NCI-H2107 treated with DMSO at 0.1 percent for 48 hours (cell line): ENCODE measurements at regions not wholly inside any gene's neighbourhood (a gene's known extent, or its start where the extent isn't known, plus 50 kb on each side); places are given as distances from the start of the nearest gene placed in this dataset.
"Not testable (repeated sequence)": the region's sequence is repeated elsewhere in the genome, so short reads cannot be mapped to it uniquely, and the experiment has no call there.

Experiments
- DNase-seq: peaks from one replicate; lab custom pipeline; 2025; ENCODE audit not compliant: unreplicated experiment; lab: John Stamatoyannopoulos, UW

DNA sequence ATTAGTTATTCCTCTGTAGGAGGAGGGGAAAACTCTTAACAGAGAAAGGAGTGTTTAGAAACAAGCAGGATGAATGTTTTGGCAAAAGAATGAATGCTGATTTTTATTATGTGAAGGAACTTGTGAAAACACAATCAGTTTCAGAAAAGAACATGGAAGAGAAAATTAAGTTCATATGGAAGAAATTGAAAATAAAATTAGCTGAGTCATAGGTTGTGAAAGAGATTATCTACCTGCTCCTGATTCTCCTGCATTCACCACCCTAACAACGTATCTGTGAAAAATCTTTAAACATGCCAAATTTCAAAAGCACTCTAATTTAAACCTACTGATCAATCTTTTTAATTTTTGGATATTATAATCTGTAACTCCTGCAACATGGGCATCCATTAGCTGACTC, 227.3 kb upstream of the RSPO3 start:
- DNase-seq = no peak

DNA sequence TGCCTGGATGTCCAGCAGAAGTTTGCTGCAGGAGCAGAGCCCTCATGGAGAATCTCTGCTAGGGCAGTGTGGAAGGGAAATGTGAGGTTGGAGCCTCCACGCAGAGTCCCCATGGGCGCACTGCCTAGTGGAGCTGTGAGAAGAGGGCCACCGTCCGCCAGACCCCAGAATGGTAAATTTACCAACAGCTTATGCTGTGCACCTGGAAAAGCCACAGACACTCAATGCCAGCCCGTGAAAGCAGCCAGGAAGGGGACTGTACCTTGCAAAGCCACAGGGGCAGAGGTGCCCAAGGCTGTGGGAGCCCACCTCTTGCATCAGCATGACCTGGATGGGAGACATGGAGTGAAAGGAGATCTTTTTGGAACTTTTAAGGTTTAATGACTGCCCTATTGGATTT, 225.6 kb upstream of the RSPO3 start:
- not testable (repeated sequence) for DNase-seq

DNA sequence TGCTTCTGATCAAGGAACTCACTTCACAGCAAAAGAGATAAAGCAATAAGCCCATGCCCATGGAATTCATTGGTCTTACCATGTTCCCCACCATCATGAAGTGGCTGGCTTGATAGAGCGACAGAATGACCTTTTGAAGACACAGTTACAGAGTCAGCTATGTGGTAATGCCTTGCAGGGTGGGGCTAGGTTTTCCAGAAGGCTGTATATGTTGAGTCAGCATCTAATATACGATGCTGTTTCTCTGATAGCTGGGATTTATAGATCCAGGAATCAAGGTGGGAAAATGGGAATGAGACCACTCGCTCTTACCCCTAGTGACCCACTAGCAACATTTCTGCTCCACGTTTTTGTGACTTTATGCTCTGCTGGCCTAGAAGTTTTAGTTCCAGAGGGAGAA, 220.7 kb upstream of the RSPO3 start:
- DNase-seq = no peak

DNA sequence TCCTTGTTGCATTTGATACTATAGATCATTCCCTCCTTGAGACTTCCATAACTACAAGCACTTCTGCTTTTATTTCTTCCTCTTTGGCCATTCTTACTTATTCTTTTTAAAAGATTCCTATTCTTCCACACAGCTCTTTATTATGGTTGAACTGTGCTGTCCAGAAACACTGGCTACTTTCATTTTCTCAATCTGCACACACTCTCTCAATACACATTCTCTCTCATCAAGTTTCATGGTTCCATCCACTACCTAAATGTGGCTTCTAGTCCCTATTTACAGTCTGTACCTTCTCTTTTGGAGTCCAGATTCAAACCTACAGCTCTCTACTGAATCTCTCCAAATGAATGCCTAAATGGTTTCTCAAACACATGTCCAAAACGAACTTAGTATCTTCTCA, 214.3 kb upstream of the RSPO3 start:
- DNase-seq = no peak

DNA sequence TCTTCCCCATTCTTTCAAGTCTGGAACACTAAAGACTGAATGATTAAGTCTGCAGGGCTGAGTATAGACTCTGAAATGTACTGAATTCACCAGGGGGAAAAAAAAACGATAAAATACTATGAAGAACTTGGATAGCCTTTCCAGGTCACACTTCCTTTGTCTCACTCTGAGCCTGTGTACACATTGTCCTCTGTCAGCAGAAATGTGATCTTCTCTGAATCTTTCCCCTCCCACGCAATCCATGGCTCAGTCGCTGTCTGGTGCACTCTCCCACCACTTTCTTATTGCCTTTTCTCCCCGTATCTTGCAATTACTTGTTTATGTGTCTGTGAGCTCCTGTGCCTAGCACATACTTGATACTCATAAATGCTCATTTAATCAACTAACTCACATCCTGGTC, 212.6 kb upstream of the RSPO3 start:
- DNase-seq = no peak

DNA sequence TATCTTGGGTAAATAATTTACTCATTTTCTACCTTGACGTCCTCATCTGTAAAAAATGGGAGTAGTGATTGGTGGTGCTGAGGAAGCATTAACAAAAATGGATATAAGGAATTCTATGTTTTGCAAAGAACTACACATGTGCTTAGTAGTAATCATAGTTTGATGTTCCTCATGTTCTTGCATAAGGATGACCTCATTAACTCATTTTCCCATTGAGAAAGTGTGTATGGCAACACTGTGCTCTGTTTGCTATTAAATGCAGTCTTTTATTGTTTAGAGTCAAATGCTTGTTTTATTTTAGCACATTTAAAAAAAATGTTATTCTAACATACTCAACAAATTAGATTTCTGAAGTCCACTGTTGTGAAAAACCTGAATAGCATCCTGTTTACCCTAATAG, 211.2 kb upstream of the RSPO3 start:
- no peak for DNase-seq

DNA sequence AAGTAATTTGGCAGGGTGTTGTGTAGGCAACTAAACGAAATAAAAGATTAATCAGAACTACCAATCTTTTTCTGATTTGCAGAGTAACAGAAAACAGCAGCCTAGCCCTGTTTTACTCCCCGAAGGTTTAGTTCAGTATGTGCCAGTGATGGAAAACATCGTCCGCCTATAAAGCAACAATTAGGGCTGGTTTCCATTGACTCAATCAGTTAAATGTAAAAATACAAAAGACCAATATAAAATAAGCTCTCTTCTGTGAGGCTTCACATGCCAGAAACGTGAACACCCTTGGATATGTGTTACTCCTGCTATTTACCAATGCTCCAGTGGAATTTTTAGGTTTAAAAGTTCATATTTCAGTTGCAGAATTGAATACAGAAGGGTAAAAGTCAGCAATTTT, 210.5 kb upstream of the RSPO3 start:
- no peak for DNase-seq

DNA sequence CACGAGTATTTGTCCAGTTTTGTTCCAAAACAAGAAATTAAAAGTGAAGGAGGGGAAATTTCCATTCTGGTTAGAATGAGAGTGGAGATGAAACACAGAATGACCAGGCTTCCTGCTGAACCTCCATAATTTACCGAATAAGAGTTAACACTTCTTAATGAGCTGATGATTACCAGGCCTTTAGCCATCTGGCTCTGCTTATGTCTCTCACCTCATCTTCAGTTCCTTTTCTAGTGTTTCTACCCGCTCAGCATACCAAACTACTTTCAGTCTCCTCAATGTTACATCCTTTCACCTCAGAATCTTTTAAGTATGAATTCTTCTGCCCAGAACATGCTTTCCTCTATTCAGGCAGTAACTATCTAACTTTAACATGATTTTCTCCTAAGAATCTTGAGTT, 209.0 kb upstream of the RSPO3 start:
- no peak for DNase-seq

DNA sequence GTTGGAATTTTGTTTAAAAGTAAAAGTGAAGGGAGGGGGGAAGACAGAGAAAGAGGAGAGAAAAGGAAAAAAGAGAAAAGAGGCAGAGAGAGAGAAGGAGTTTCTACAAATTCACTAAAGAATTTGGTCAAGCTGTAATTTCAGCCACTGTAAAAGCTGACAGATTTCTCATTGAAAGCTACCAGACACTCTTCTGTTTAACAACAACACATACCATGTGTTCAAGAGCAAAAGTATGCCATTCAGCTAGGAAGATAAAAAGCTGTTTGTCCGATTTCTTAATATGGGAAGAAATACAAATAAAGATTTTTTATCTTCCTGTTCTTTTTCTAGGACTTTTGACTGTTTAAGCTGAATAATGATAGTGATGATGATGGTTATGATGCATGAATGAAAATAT, 204.8 kb upstream of the RSPO3 start:
- DNase-seq = no peak

DNA sequence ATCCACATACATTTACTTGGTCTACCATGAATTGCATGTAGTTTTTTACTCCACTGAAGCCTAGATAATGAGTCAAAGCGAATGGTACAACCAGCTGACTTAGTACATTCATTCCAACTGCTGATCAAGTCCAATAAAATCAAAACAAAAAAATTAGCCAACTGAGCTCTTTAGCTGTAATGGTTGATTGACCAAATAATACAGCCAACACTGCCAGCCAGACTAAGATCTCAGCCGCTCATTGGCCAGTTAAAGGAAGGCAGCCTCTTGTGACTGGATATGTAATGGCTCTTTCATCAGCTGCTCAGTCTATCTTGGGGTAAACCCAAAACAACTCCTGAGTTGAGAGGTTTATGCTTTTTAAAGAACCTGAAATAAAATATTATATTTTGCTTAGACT, 204.3 kb upstream of the RSPO3 start:
- no peak for DNase-seq

DNA sequence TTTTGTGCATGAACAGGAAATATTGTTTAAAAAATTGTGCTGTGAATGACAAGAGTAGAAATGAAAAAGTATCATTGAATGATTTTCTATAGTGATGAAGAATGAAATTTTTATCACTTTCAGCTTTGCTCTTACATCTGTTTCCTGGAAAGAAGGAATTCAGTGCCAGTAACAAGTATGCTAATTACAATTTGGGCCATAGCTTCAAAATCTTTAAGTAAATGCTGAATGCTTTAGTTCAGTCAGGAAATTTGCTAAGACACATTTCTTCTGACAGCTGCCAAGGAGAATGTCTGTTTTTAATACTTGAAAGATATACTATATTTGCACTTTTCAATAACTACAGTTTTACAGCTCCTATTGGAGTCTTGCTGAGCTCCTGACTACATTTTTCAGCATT, 203.7 kb upstream of the RSPO3 start:
- DNase-seq = no peak

DNA sequence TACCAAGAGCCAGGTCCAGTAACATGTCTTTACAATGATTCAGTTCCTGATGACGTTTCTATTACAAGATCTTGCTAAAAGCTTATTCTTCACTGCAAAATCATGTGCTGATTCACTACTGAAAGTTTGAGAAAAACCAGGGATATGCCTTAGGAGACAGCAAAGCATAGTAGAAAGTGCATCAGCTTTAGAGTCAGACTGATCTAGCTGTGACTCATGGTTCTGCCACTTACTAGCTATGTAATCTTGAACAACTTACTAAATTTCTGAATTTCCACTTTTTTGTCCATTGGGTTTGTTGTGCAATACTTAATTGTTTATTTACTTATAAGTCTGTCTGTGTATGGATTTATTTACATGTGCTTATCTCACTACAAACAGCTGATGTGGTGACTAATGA, 198.5 kb upstream of the RSPO3 start:
- DNase-seq = no peak

DNA sequence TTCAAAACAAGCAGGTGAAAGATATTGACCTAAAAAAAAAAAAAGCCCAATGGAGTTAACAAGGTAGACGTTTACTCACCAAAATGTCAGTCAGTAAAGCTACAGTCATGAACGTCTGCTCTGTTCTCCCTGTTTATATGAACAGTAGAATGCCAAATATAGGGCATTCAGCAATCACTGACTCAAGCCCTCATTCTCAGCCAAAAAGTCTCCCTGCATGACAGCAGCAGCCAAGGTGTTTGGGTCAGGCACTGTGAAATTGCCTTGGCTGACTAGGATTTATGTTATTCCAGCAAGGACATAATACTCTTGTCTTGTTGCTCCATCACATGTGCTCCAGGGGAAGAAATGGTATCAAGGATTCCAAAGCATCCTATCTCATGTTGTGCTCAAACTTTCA, 194.7 kb upstream of the RSPO3 start:
- no peak for DNase-seq

DNA sequence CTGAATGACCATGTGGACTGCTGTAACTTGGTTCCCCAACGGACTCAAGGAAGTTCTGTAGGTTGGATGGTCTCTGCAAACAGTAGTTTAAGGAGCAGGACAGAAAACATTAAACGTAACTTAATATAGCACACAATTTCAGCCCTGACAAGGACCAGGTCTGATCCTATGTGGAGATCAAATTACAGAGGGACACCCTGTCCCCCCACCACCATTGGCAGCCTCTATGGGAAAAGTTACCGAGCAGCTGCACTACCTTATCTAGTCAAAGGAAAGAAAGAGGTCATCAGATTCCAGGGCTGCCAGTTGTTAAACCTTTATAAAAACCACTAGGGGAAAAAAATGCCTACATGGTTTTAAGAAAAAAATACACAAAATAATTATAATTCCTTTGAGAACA, 191.5 kb upstream of the RSPO3 start:
- no peak for DNase-seq

DNA sequence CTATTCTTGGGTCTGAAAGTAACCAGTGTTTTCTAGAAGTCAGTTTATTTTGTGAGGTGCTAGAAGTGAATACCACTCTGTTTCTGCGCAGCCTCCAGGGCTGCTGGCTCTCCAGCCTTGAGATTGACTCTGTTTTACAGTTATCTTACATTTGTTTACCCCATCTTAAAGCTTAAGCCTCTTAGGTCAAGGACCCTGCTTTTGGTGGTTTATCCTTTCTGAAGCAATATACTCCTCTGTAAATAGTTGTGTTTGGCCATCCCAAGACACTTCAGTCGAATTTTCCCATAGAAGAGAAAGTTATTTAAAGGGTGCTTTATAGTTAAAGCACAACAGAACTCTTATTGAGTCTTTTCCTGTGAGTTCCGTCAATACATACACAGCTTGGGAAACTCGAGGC, 190.6 kb upstream of the RSPO3 start:
- DNase-seq = no peak

DNA sequence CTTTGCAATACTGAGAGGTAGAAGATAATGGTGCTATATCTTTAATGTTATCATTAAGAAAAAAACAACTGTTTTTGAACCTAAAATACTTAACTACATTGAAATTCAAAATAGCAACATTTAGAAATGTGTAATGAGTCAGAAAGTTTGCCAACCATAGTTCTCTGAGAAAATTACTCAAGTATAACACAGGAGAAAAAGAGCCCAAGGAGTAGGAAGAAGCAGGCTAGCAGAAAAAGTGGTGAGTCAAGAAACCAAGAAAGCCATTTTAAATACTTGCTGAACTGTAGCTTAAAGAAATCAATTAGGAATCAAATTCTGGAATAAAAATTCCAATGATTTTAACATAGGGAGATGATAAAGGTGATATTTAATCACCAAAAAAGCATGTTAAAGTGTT, 181.0 kb upstream of the RSPO3 start:
- DNase-seq = no peak

DNA sequence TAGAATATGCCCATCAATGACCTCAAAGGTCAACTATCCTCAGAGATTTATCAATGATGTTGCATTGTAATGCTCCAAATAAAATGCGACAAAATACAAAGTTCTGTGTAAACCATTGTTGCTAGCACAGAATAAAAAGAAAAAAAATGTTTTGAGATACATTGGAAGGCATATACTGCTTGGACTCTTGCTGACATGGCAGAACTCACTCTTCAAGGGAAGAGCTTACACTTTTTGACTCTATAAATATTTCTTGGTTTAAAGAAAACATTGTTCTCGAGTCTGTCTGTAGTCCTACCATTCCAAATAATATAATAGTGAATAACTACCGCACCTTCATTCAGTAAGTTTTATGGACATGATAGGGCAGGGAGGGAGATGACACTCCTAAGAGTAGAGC, 178.7 kb upstream of the RSPO3 start:
- DNase-seq = no peak

DNA sequence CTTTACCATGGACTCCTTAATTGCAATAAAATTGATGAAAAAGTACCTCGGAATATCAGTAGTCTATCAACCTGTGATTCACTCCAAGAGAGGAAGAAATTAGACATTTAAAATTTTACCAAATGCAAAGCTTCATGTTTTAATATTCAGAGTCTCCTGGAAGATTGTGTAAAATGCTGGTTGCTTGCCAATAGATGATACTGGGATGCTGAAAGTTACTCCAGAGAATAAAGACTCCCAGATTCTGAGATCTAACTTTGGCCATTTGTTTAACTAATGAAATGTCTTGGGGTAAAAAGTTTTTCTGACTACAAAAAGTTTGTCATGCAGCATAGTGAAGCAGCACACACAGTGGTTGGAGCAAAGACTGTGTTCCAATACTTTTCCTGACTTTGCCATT, 176.7 kb upstream of the RSPO3 start:
- no peak for DNase-seq

DNA sequence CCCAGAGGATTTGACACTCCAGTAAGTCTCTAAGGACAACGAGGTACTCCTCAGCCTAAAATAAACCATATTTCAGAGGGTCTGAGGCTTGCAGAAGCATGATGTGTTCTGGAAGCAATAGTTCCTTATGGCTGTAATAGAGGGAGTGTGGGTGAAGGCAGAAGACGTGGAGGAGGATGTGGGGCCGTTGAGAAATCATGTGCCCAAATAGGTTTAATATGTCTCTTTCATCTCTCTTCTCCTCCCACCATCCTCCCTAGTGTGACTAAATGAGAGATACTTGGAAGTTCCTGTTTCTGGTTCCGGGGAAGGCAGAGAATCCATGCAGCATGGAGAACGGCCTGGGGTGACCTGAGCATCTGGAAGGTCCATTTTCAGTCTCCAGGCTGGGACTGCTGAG, 174.0 kb upstream of the RSPO3 start:
- no peak for DNase-seq

DNA sequence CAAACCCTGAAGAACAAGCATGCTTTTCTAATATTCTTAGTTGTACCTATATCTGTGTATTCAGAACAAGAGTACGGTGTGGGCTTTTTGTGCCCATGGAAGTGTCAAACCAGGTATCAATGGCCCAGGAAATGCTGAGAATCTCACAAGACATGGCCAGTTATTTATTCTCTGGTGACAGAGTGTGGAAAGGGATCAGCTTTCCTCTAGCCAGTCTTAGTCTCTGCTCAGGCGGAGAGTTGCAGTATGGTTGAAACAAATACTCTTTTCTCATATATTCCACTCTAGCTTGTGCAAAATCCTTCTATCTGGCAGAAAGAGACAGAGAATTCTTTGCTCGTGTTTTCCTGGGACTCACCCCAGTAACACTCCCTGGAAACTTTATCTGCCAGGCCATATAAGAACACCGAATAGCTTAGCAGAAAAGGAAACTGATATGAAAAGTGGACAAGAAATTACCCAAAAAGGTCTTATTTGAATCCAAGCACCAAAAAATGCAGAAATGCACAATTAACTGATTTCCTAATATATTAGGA, 173.3 kb upstream of the RSPO3 start:
- no peak for DNase-seq

DNA sequence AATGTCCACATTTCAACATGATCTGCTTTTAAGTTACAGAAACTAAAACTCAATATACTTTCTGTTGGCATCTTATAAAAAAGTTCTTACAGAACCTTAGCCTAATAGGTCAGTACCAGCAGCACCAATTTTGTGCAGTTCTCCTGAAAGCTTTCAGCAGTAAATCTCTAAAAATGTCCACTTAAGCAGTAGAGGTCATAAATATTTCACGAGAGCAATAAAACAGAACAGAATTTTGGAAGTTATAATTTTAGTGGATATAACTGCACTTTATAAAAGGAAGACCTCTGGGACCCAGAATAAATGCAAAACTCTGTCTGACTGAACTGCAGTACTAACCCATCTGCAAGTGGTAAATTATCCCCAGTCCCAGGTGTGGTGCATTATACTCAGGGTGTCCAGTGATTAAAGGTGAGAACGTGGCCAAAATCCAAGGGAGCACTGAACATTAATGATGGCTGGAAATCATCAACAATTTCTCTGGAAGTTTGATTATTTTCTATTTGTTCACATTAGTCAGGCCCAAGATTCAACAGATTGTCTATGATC, 172.6 kb upstream of the RSPO3 start:
- no peak for DNase-seq

DNA sequence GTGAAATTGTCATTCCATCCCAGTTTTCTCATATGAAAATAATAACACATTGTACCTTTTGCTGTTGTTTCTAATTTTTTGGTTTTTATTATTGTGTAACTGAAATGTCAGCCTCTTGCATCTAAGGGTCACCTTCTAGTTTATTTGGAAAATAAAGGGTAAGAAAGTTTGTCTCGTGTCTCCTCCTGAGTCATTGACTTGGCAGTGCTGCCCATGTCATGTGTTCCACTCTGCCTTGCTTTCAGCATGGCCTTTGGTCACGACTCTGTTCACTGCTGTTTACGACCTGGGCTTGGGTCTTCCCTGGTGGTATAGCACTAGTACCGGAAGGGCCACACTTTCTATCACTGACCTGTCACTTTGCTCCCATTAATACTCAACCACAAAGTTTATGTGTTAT, 171.4 kb upstream of the RSPO3 start:
- DNase-seq = no peak

DNA sequence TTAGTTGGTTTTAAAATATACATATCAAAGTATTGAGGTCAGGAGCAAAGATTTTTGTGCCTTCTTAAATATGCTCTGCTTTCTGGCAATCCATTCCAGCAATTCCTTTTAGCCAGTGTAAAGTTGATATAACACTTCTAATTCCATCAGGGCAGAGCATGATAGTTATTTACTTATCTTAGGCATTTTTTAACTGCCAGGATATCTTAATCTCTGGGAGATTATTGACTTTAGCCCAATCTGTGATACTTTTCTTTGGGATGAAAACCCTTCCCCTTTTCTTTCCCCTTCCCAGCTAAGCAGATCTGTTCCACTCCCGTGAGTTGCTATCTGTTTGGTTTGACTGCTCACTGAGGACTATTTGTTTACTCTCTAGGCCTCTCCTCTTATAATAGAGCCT, 168.7 kb upstream of the RSPO3 start:
- no peak for DNase-seq

DNA sequence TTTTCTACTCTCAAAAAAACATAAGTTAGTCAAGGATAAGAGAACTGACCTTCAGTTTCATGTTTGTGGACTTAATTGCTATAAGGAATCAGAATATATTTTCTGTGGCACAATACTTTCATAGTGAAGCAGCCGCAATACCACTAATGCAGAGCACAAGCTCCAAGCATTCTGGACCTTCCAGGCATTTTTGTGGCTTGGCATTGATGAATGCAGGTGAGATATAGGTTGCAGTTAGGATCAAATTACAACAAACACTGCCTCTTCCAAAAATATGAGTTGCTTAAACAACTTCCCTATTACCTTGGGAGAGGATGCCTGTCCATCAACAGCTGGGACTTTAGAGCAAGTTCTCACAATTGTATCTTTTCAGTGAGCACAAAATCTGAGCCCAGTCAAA, 162.8 kb upstream of the RSPO3 start:
- DNase-seq = no peak
